ENCODE measurements at regions not wholly inside any gene's neighbourhood (a gene's known extent, or its start where the extent isn't known, plus 50 kb on each side); places are given as distances from the start of the nearest gene placed in this dataset.

GRCh38 chr1:200274116-200274515, 135.7 kb downstream of the ZNF281 start:
- TF ChIP-seq SP1 (IDR thresholded peaks at IDR 0.05) (no peak), ELF4 (IDR thresholded peaks at IDR 0.05) (no peak), PKNOX1 (IDR thresholded peaks at IDR 0.05) (no peak)

Data from HEK293T (cell line).